SK-N-SH (cell line): ENCODE measurements at regions not wholly inside any gene's neighbourhood (a gene's known extent, or its start where the extent isn't known, plus 50 kb on each side); places are given as distances from the start of the nearest gene placed in this dataset.

Experiments
- CHD2 ChIP-seq: fragments of 150-350 bp; IDR thresholded peaks from 2 replicates; pipeline ENCODE4 v1.6.1; 2018; ENCODE audit warnings: low read length; ENCODE audit not compliant: partially characterized antibody
- CTCF ChIP-seq: fragments of 200-600 bp; sonication (generic); IDR thresholded peaks from 2 replicates; pipeline ENCODE4 v1.6.1; 2017; ENCODE audit warnings: antibody characterized with exemption, mild to moderate bottlenecking, moderate library complexity
- EP300 ChIP-seq, 2 experiments: IDR thresholded peaks; 2 replicates each; pipeline versions ENCODE4 v1.4.0 to v1.6.1; 2012; ENCODE audit warnings: borderline replicate concordance in 1 of 2, low read depth in 1 of 2, low read length in 1 of 2
- MEF2A ChIP-seq: IDR thresholded peaks from 2 replicates; pipeline ENCODE4 v1.4.0; 2012; ENCODE audit warnings: low read depth, borderline replicate concordance

- no peak for TF ChIP-seq CTCF
- TF ChIP-seq CHD2 = no peak
- no peak for TF ChIP-seq MEF2A
- TF ChIP-seq EP300 (IDR thresholded peaks at IDR 0.05; ENCODE audit: borderline replicate concordance in 1 of 2, low read depth in 1 of 2, low read length in 1 of 2) = no peak
Observed at GRCh38 chr5:39584927-39585326, 160.1 kb upstream of the DAB2 start.
